Liver (tissue), 3 donors: ENCODE measurements at regions not wholly inside any gene's neighbourhood (a gene's known extent, or its start where the extent isn't known, plus 50 kb on each side); places are given as distances from the start of the nearest gene placed in this dataset.

ENCODE experiments used
- CTCF ChIP-seq: fragments of 150-350 bp; IDR thresholded peaks from 2 replicates; pipeline ENCODE4 v1.5.1; 2017; ENCODE audit warnings: improper control_type of control experiment, low read depth, low read length; ENCODE audit not compliant: missing input control
- EGR1 ChIP-seq, 2 donors: IDR thresholded peaks; 2 replicates each; pipeline ENCODE4 v1.6.1; 2016 to 2018; ENCODE audit warnings: antibody characterized with exemption in 2 of 2, low read depth in 2 of 2
- GABPA ChIP-seq, 2 donors: IDR thresholded peaks in 1 of 2; conservative IDR thresholded peaks in 1 of 2; 2 replicates each; pipeline ENCODE4 v1.6.1; 2016; ENCODE audit warnings: antibody characterized with exemption in 2 of 2, mild to moderate bottlenecking in 1 of 2, moderate library complexity in 1 of 2
- REST ChIP-seq: IDR thresholded peaks from 2 replicates; pipeline ENCODE4 v1.6.1; 2016; ENCODE audit warnings: antibody characterized with exemption, mild to moderate bottlenecking
- TAF1 ChIP-seq: conservative IDR thresholded peaks from 2 replicates; pipeline ENCODE4 v1.6.1; 2016; ENCODE audit warnings: antibody characterized with exemption, mild to moderate bottlenecking
- YY1 ChIP-seq: IDR thresholded peaks from 2 replicates; pipeline ENCODE4 v1.6.1; 2016; ENCODE audit warnings: antibody characterized with exemption, mild to moderate bottlenecking
- TF ChIP-seq, protein P1 (sequence below): IDR thresholded peaks from 2 replicates; pipeline ENCODE4 v1.6.1; 2016; ENCODE audit warnings: antibody characterized with exemption
- TF ChIP-seq, protein P2 (sequence below): IDR thresholded peaks from 2 replicates; pipeline ENCODE4 v1.6.1; 2016; ENCODE audit warnings: antibody characterized with exemption
- donor health status: healthy.
- donor health status: healthy.

GRCh38 chr12:28780096-28780495, 369.0 kb upstream of the FAR2 start:
- TF ChIP-seq, protein P1, sequence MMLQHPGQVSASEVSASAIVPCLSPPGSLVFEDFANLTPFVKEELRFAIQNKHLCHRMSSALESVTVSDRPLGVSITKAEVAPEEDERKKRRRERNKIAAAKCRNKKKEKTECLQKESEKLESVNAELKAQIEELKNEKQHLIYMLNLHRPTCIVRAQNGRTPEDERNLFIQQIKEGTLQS: no peak
- TF ChIP-seq CTCF (no peak), TAF1 (no peak), EGR1 (IDR thresholded peaks at IDR 0.05; ENCODE audit: low read depth in 2 of 2) (no peak), YY1 (no peak), GABPA (IDR thresholded peaks at IDR 0.05 in 1 of 2, conservative IDR thresholded peaks at IDR 0.05 in 1 of 2) (no peak), REST (no peak)
- TF ChIP-seq, protein P2, sequence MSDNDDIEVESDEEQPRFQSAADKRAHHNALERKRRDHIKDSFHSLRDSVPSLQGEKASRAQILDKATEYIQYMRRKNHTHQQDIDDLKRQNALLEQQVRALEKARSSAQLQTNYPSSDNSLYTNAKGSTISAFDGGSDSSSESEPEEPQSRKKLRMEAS: no peak
